ENCODE measurements at regions not wholly inside any gene's neighbourhood (a gene's known extent, or its start where the extent isn't known, plus 50 kb on each side); places are given as distances from the start of the nearest gene placed in this dataset.

DNA sequence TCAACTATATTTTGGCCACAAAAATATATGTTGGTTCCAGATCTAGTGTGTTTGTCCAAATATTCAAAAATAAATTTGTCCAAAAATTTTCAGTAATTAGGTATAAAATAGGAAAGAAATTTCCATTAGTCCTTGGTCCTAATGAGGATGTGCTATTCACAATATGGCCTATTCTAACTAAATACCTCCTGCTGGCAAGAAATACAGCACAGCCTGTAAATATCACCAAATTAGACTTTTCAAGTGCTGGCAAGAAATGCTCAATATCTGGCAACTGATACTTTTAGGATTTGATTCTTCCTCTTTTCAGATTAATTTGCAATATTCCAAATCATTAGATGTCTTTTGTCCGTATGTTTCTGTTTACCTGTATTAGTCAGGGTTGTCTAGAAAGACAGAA lies 1446.2 kb downstream of the LRFN5 start:
- H3K27me3 Mint-ChIP-seq: no peaks in the 10 kb centered on the region
- no peaks in the 10 kb centered on the region for H3K9me3 Mint-ChIP-seq
- POLR2A ChIA-PET: no interaction called here
- intact Hi-C loops (cut with micrococcal nuclease): no loop called here
- no peaks in the 10 kb centered on the region for H3K4me1 Mint-ChIP-seq
- no peaks in the 10 kb centered on the region for H3K36me3 Mint-ChIP-seq (ENCODE audit: low read depth)
- no peak overlapping the region for H3K27ac Mint-ChIP-seq
- ATAC-seq (ENCODE audit: low read depth) (no peak), DNase-seq (no peak)
- TF ChIP-seq, protein P1, sequence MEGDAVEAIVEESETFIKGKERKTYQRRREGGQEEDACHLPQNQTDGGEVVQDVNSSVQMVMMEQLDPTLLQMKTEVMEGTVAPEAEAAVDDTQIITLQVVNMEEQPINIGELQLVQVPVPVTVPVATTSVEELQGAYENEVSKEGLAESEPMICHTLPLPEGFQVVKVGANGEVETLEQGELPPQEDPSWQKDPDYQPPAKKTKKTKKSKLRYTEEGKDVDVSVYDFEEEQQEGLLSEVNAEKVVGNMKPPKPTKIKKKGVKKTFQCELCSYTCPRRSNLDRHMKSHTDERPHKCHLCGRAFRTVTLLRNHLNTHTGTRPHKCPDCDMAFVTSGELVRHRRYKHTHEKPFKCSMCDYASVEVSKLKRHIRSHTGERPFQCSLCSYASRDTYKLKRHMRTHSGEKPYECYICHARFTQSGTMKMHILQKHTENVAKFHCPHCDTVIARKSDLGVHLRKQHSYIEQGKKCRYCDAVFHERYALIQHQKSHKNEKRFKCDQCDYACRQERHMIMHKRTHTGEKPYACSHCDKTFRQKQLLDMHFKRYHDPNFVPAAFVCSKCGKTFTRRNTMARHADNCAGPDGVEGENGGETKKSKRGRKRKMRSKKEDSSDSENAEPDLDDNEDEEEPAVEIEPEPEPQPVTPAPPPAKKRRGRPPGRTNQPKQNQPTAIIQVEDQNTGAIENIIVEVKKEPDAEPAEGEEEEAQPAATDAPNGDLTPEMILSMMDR (IDR thresholded peaks at IDR 0.05): no peak
- H3K4me3 Mint-ChIP-seq: no peak overlapping the region
- CTCF ChIA-PET: no interaction called here

DNA sequence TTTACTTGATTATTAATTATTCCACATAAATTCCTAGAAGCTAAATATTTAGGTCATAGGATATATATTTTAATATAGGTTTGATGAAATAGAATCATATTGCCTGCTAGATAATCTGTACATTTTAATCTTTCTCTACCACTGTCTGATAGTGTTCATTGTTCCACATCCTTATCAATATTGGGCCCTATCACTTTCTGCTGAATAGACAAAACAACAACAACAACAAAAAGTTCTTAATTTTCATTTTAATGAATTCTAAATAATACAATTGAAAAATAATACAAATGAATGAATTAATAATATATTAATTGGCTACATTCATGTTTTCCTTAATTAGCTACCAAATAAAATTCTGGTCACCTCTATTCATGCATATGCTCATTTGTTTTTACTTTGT lies 1437.2 kb downstream of the LRFN5 start:
- TF ChIP-seq, protein P1 (IDR thresholded peaks at IDR 0.05): no peak
- no peak for DNase-seq
- no peaks in the 10 kb centered on the region for H3K9me3 Mint-ChIP-seq
- no peaks in the 10 kb centered on the region for H3K4me1 Mint-ChIP-seq
- intact Hi-C loops (cut with micrococcal nuclease): no loop called here
- H3K27me3 Mint-ChIP-seq: no peaks in the 10 kb centered on the region
- ATAC-seq (ENCODE audit: low read depth): no peak
- no peak overlapping the region for H3K4me3 Mint-ChIP-seq
- H3K36me3 Mint-ChIP-seq (ENCODE audit: low read depth): no peaks in the 10 kb centered on the region
- CTCF ChIA-PET: no interaction called here
- no peak overlapping the region for H3K27ac Mint-ChIP-seq
- POLR2A ChIA-PET: no interaction called here

DNA sequence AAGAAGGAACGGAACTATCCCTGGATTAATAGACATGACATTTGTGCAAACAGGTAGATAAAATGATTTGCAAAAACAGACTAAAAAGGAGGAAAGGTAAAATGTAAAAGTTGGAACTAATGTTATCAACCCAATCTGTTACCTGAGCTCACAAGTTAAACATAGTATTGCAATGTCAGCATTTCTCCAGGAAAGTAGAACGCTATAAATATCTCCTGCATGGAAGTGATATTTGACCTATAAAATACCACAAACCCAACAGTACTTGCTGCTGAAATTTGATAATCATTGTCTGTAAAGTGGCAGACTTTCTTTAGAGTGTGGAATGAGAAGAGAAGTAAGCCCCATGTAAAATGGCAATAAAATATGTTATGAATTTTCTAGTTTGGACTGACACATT lies 1435.7 kb downstream of the LRFN5 start:
- no peaks in the 10 kb centered on the region for H3K27me3 Mint-ChIP-seq
- intact Hi-C loops (cut with micrococcal nuclease): no loop called here
- DNase-seq: no peak
- H3K4me3 Mint-ChIP-seq: no peak overlapping the region
- H3K27ac Mint-ChIP-seq: no peak overlapping the region
- H3K36me3 Mint-ChIP-seq (ENCODE audit: low read depth): no peaks in the 10 kb centered on the region
- no peaks in the 10 kb centered on the region for H3K4me1 Mint-ChIP-seq
- H3K9me3 Mint-ChIP-seq: no peaks in the 10 kb centered on the region
- no peak for ATAC-seq (ENCODE audit: low read depth)
- ChIA-PET POLR2A (no interaction called here), CTCF (no interaction called here)
- TF ChIP-seq, protein P1 (IDR thresholded peaks at IDR 0.05): no peak

DNA sequence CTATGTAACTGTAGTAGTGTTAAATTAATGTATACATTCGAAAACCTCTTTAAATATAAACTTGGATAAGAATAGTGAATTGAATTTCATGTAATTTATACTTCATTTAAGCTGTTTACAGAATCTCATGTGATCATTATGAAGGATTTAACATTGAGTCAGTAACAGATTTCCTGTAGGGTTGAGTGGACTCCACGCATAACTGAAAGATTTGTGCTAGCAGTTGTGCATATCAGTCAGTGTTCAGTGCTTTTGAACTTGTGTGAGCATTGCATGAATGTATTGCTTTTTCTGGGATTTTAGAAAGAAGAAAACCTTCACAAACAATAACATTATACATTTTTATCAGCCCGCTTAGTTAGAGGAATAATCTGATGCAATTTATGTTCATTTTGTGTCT lies 1435.3 kb downstream of the LRFN5 start:
- DNase-seq (no peak), ATAC-seq (ENCODE audit: low read depth) (no peak)
- ChIA-PET CTCF (no interaction called here), POLR2A (no interaction called here)
- TF ChIP-seq, protein P1 (IDR thresholded peaks at IDR 0.05): no peak
- intact Hi-C loops (cut with micrococcal nuclease): no loop called here
- no peaks in the 10 kb centered on the region for H3K4me1 Mint-ChIP-seq
- no peak overlapping the region for H3K4me3 Mint-ChIP-seq
- no peaks in the 10 kb centered on the region for H3K36me3 Mint-ChIP-seq (ENCODE audit: low read depth)
- no peaks in the 10 kb centered on the region for H3K27me3 Mint-ChIP-seq
- H3K9me3 Mint-ChIP-seq: no peaks in the 10 kb centered on the region
- no peak overlapping the region for H3K27ac Mint-ChIP-seq

DNA sequence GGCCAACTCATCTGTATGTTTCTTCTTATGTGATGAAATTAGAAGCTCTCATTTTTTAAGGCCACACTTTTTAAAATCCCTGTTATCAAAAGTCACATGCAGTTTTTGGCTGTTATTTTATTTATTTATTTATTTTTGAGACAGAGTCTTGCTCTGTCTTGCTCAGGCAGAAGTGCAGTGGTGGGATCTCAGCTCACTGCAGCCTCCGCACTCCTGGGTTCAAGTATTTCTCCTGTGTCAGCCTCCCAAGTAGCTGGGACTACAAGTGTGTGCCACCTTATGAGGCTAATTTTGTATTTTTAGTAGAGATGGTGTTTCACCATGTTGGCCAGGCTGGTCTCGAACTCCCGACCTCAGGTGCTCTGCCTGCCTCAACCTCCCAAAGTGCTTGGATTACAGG lies 1434.5 kb downstream of the LRFN5 start:
- no peak overlapping the region for H3K4me3 Mint-ChIP-seq
- H3K27me3 Mint-ChIP-seq: no peaks in the 10 kb centered on the region
- no peak for DNase-seq
- no peak overlapping the region for H3K27ac Mint-ChIP-seq
- CTCF ChIA-PET: no interaction called here
- intact Hi-C loops (cut with micrococcal nuclease): no loop called here
- H3K36me3 Mint-ChIP-seq (ENCODE audit: low read depth): no peaks in the 10 kb centered on the region
- H3K4me1 Mint-ChIP-seq: peaks cover 4% of the 10 kb centered on the region
- POLR2A ChIA-PET: no interaction called here
- no peak for ATAC-seq (ENCODE audit: low read depth)
- TF ChIP-seq, protein P1 (IDR thresholded peaks at IDR 0.05): no peak
- no peaks in the 10 kb centered on the region for H3K9me3 Mint-ChIP-seq
